ENCODE measurements at regions not wholly inside any gene's neighbourhood (a gene's known extent, or its start where the extent isn't known, plus 50 kb on each side); places are given as distances from the start of the nearest gene placed in this dataset.

DNA sequence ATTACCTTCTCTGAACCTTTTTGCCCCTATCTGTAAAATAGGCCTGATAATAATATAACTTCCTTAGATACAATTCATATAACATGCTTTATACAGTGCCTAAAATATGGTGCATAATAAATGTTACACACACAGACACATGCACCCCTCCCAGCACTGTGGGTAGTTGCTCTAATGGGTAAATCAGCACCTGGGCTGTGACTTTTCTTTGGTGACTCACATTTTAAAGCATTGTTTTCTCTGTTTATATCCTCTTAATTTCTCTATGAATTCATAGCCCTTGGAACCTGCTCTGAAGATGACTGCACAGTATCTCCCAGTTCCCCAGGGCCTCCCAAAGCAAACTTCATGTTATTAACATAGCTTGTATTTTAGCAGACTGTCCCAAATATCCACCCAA is 248.2 kb upstream of the TNP1 start:
- no peak for FAIRE-seq
- Histone ChIP-seq H4K20me1 (ENCODE audit: control insufficient read depth, insufficient read depth) (no peaks in the 10 kb centered on the region), H3K4me1 (ENCODE audit: control insufficient read depth, insufficient read depth, low read length) (no peaks in the 10 kb centered on the region; the same call in 1 of the 2 replicates), H3K9ac (ENCODE audit: control insufficient read depth, insufficient read depth, low read length) (no peak overlapping the region), H3K79me2 (ENCODE audit: control insufficient read depth, insufficient read depth, low read length) (no peaks in the 10 kb centered on the region), H2AFZ (ENCODE audit: control insufficient read depth, low read depth, low read length) (no peak overlapping the region), H3K36me3 (ENCODE audit: control insufficient read depth in 2 of 2, insufficient read depth in 2 of 2, low read length in 1 of 2) (no peaks in the 10 kb centered on the region), H3K9me3 (replicated peaks; ENCODE audit: control insufficient read depth, insufficient read depth, low read length) (no peaks in the 10 kb centered on the region; the same call in 2 of the 3 replicates), H3K27me3 (replicated peaks in 1 of 2; ENCODE audit: control insufficient read depth in 2 of 2, insufficient read depth in 2 of 2, low read length in 1 of 2) (no peaks in the 10 kb centered on the region), H3K4me2 (ENCODE audit: control insufficient read depth, insufficient read depth) (no peak overlapping the region), H3K4me3 (no peak overlapping the region), H3K27ac (ENCODE audit: control insufficient read depth, insufficient read depth) (no peak overlapping the region)
- no peak for DNase-seq (ENCODE audit: low read depth, low spot score)
- no TSS peak for BruUV-seq (replicated peaks)
- intact Hi-C loops (cut with micrococcal nuclease; ENCODE audit: unreplicated experiment) (no loop called here), in situ Hi-C loops (cut with MboI) (no loop called here)
- CTCF ChIA-PET: interaction anchor here (0.6 to 1.6 kb wide), 3 partner anchors 8 to 165 kb away, joined by 3 to 4 read pairs (median 3); no protein-coding TSS in a partner anchor
- ATAC-seq: peak; percentile 20; the same call in 1 of the 3 replicates
- POLR2A ChIA-PET: no interaction called here
- RAD21 ChIA-PET (ENCODE audit: unreplicated experiment): no interaction called here
- SMC1A ChIA-PET (ENCODE audit: uncharacterized antibody, unreplicated experiment): interaction anchor here (0.6 to 1.9 kb wide), 4 partner anchors 8 to 405 kb away, joined by 3 to 5 read pairs (median 4); no protein-coding TSS in a partner anchor
- TF ChIP-seq PML (IDR thresholded peaks at IDR 0.05; ENCODE audit: low read length): no peak
- no peak for TF ChIP-seq ZNF384 (IDR thresholded peaks at IDR 0.05; ENCODE audit: borderline replicate concordance, low read depth, low read length)
- TF ChIP-seq ATF7 (IDR thresholded peaks at IDR 0.05; ENCODE audit: low read depth): no peak
- TF ChIP-seq ASH2L (IDR thresholded peaks at IDR 0.05; ENCODE audit: borderline replicate concordance, low read depth): no peak
- no peak for TF ChIP-seq STAT1 (conservative IDR thresholded peaks at IDR 0.05)

- TF ChIP-seq, protein P1, sequence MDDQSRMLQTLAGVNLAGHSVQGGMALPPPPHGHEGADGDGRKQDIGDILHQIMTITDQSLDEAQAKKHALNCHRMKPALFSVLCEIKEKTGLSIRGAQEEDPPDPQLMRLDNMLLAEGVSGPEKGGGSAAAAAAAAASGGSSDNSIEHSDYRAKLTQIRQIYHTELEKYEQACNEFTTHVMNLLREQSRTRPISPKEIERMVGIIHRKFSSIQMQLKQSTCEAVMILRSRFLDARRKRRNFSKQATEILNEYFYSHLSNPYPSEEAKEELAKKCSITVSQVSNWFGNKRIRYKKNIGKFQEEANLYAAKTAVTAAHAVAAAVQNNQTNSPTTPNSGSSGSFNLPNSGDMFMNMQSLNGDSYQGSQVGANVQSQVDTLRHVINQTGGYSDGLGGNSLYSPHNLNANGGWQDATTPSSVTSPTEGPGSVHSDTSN (IDR thresholded peaks at IDR 0.05; ENCODE audit: insufficient replicate concordance, low read depth, low read length): no peak
- no peak for TF ChIP-seq CBX3 (IDR thresholded peaks at IDR 0.05; ENCODE audit: borderline replicate concordance, low read depth)
- TF ChIP-seq, protein P2, sequence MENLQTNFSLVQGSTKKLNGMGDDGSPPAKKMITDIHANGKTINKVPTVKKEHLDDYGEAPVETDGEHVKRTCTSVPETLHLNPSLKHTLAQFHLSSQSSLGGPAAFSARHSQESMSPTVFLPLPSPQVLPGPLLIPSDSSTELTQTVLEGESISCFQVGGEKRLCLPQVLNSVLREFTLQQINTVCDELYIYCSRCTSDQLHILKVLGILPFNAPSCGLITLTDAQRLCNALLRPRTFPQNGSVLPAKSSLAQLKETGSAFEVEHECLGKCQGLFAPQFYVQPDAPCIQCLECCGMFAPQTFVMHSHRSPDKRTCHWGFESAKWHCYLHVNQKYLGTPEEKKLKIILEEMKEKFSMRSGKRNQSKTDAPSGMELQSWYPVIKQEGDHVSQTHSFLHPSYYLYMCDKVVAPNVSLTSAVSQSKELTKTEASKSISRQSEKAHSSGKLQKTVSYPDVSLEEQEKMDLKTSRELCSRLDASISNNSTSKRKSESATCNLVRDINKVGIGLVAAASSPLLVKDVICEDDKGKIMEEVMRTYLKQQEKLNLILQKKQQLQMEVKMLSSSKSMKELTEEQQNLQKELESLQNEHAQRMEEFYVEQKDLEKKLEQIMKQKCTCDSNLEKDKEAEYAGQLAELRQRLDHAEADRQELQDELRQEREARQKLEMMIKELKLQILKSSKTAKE (IDR thresholded peaks at IDR 0.05; ENCODE audit: low read depth, poor library complexity, severe bottlenecking): no peak
- no peak for TF ChIP-seq MTA2 (IDR thresholded peaks at IDR 0.05; ENCODE audit: low read depth)
- TF ChIP-seq ESRRA (IDR thresholded peaks at IDR 0.05; ENCODE audit: low read length): no peak
- TF ChIP-seq RAD51 (IDR thresholded peaks at IDR 0.05): no peak
- no peak for TF ChIP-seq MYC (IDR thresholded peaks at IDR 0.05; ENCODE audit: insufficient read depth, insufficient read length, insufficient replicate concordance, low read length, severe bottlenecking)
- no peak for TF ChIP-seq SP1 (IDR thresholded peaks at IDR 0.05; ENCODE audit: low read depth, low read length)
- in situ Hi-C loops (cut with MboI) (no loop called here), intact Hi-C loops (cut with micrococcal nuclease; ENCODE audit: unreplicated experiment) (no loop called here)
- H3K27ac ChIP-seq (ENCODE audit: control insufficient read depth, insufficient read depth): no peak overlapping the region
- no peaks in the 10 kb centered on the region for H3K36me3 ChIP-seq (ENCODE audit: control insufficient read depth in 2 of 2, insufficient read depth in 2 of 2, low read length in 1 of 2)
- no peak overlapping the region for H3K4me2 ChIP-seq (ENCODE audit: control insufficient read depth, insufficient read depth)
- H3K79me2 ChIP-seq (ENCODE audit: control insufficient read depth, insufficient read depth, low read length): no peaks in the 10 kb centered on the region
- no TSS peak for BruUV-seq (replicated peaks)
- H4K20me1 ChIP-seq (ENCODE audit: control insufficient read depth, insufficient read depth): no peaks in the 10 kb centered on the region
- no peak overlapping the region for H3K9ac ChIP-seq (ENCODE audit: control insufficient read depth, insufficient read depth, low read length)
- FAIRE-seq: no peak
- no peak overlapping the region for H2AFZ ChIP-seq (ENCODE audit: control insufficient read depth, low read depth, low read length)
- ChIA-PET SMC1A (ENCODE audit: uncharacterized antibody, unreplicated experiment) (interaction anchor here (1.6 to 1.9 kb wide), 2 partner anchors 9 to 17 kb away, joined by 4 to 5 read pairs; no protein-coding TSS in a partner anchor), POLR2A (no interaction called here), RAD21 (ENCODE audit: unreplicated experiment) (no interaction called here), CTCF (interaction anchor here (0.6 to 1.6 kb wide), 5 partner anchors 9 to 410 kb away, joined by 3 to 4 read pairs (median 3); no protein-coding TSS in a partner anchor)
- peak; percentile 58 for ATAC-seq
- WGBS (ENCODE audit: insufficient coverage, insufficient replicate concordance, low lambda C conversion rate, missing lambda C conversion rate): 4% methylated on average over 1 of the region's 1 CpG
- DNase-seq (ENCODE audit: low read depth, low spot score): no peak
- H3K27me3 ChIP-seq (replicated peaks in 1 of 2; ENCODE audit: control insufficient read depth in 2 of 2, insufficient read depth in 2 of 2, low read length in 1 of 2): no peaks in the 10 kb centered on the region
- no peaks in the 10 kb centered on the region; the same call in 1 of the 2 replicates for H3K4me1 ChIP-seq (ENCODE audit: control insufficient read depth, insufficient read depth, low read length)
- no peaks in the 10 kb centered on the region; the same call in 2 of the 3 replicates for H3K9me3 ChIP-seq (replicated peaks; ENCODE audit: control insufficient read depth, insufficient read depth, low read length)
- no peak overlapping the region for H3K4me3 ChIP-seq
These were observed 247.6 kb upstream of the TNP1 start for GRCh38 chr2:217107480-217107879.

Data from GM12878 (cell line).